Large intestine (tissue), 3 donors: ENCODE measurements at regions not wholly inside any gene's neighbourhood (a gene's known extent, or its start where the extent isn't known, plus 50 kb on each side); places are given as distances from the start of the nearest gene placed in this dataset.

Source experiments
- DNase-seq, 2 donors: peaks; one replicate each; pipeline versions ENCODE4 v3.0.0 to v3.0.0-alpha.2; 2013
- H3K27ac ChIP-seq: one replicate; pipeline ENCODE4 v1.5.1; 2013; ENCODE audit warnings: low read length
- H3K27me3 ChIP-seq: 2 replicates; pipeline ENCODE4 v1.6.1; 2013; ENCODE audit warnings: low read length; ENCODE audit not compliant: control insufficient read depth, insufficient read depth
- H3K36me3 ChIP-seq: 2 replicates; pipeline ENCODE4 v1.6.1; 2013; ENCODE audit warnings: low read length; ENCODE audit not compliant: control insufficient read depth, insufficient read depth
- H3K4me1 ChIP-seq: one replicate; pipeline ENCODE4 v1.6.1; 2013; ENCODE audit warnings: low read length; ENCODE audit not compliant: control insufficient read depth, insufficient read depth
- H3K4me3 ChIP-seq: one replicate; pipeline ENCODE4 v1.5.1; 2013; ENCODE audit warnings: low read length
- H3K9me3 ChIP-seq: one replicate; pipeline ENCODE4 v1.6.1; 2013; ENCODE audit warnings: mild to moderate bottlenecking, low read depth, low read length, moderate library complexity; ENCODE audit not compliant: control insufficient read depth
- WGBS: methylation state at CpG from one replicate; pipeline ENCODE4 v1.1.5; 2013; ENCODE audit warnings: low lambda C conversion rate; ENCODE audit not compliant: insufficient coverage; 5-methylcytosine and 5-hydroxymethylcytosine counted together

GRCh38 chr9:30125881-30126280, 2258.6 kb upstream of the ACO1 start:
- no peaks in the 10 kb centered on the region for H3K4me1 ChIP-seq
- H3K27ac ChIP-seq, result no peak overlapping the region
- H3K9me3 ChIP-seq, result no peaks in the 10 kb centered on the region
- no peaks in the 10 kb centered on the region for H3K36me3 ChIP-seq
- no peak overlapping the region for H3K4me3 ChIP-seq
- no peaks in the 10 kb centered on the region for H3K27me3 ChIP-seq
- DNase-seq, result no peak

- Histone ChIP-seq H3K9me3 (no peaks in the 10 kb centered on the region), H3K27ac (no peak overlapping the region), H3K4me3 (no peak overlapping the region)
Observed at GRCh38 chr9:30127371-30127770, 2257.1 kb upstream of the ACO1 start.

GRCh38 chr9:30140407-30140806, 2244.0 kb upstream of the ACO1 start:
- no peaks in the 10 kb centered on the region for H3K36me3 ChIP-seq
- no peak overlapping the region for H3K4me3 ChIP-seq
- H3K9me3 ChIP-seq, result no peaks in the 10 kb centered on the region
- no peak overlapping the region for H3K27ac ChIP-seq
- no peaks in the 10 kb centered on the region for H3K27me3 ChIP-seq
- 100% methylated on average over 1 of the region's 2 CpGs for WGBS
- no peaks in the 10 kb centered on the region for H3K4me1 ChIP-seq
- no peak for DNase-seq

More at GRCh38 chr9:30127371-30127770, 2257.1 kb upstream of the ACO1 start:
- DNase-seq, result no peak
- H3K27me3 ChIP-seq, result no peaks in the 10 kb centered on the region
- no peaks in the 10 kb centered on the region for H3K36me3 ChIP-seq
- no peaks in the 10 kb centered on the region for H3K4me1 ChIP-seq

GRCh38 chr9:30160570-30160969, 2223.9 kb upstream of the ACO1 start:
- Histone ChIP-seq H3K27ac (no peak overlapping the region), H3K27me3 (no peaks in the 10 kb centered on the region), H3K4me1 (no peaks in the 10 kb centered on the region), H3K36me3 (no peaks in the 10 kb centered on the region), H3K4me3 (no peak overlapping the region), H3K9me3 (no peaks in the 10 kb centered on the region)
- no CpG with 5 or more reads among the region's 7 CpGs for WGBS
- no peak for DNase-seq

- no peaks in the 10 kb centered on the region for H3K27me3 ChIP-seq
- no peaks in the 10 kb centered on the region for H3K36me3 ChIP-seq
- WGBS, result no CpG with 5 or more reads among the region's 1 CpG
- no peaks in the 10 kb centered on the region for H3K9me3 ChIP-seq
- no peak for DNase-seq
- H3K4me1 ChIP-seq, result no peaks in the 10 kb centered on the region
- H3K27ac ChIP-seq, result no peak overlapping the region
- H3K4me3 ChIP-seq, result no peak overlapping the region
Observed at GRCh38 chr9:30172206-30172605, 2212.2 kb upstream of the ACO1 start.

- H3K27ac ChIP-seq, result no peak overlapping the region
- no peak for DNase-seq
- H3K4me3 ChIP-seq, result no peak overlapping the region
- no peaks in the 10 kb centered on the region for H3K36me3 ChIP-seq
- H3K4me1 ChIP-seq, result no peaks in the 10 kb centered on the region
- H3K9me3 ChIP-seq, result no peaks in the 10 kb centered on the region
- no peaks in the 10 kb centered on the region for H3K27me3 ChIP-seq
Observed at GRCh38 chr9:30178610-30179009, 2205.8 kb upstream of the ACO1 start.

- Histone ChIP-seq H3K36me3 (no peaks in the 10 kb centered on the region), H3K27me3 (no peaks in the 10 kb centered on the region), H3K9me3 (peaks cover 4% of the 10 kb centered on the region), H3K4me1 (no peaks in the 10 kb centered on the region), H3K4me3 (no peak overlapping the region), H3K27ac (no peak overlapping the region)
- WGBS, result 100% methylated on average over 4 of the region's 6 CpGs
- no peak for DNase-seq
Observed at GRCh38 chr9:30193421-30193820, 2191.0 kb upstream of the ACO1 start.

- no peak for DNase-seq
- Histone ChIP-seq H3K36me3 (no peaks in the 10 kb centered on the region), H3K27ac (no peak overlapping the region), H3K9me3 (peaks cover 9% of the 10 kb centered on the region), H3K27me3 (no peaks in the 10 kb centered on the region), H3K4me3 (no peak overlapping the region), H3K4me1 (no peaks in the 10 kb centered on the region)
- no CpG with 5 or more reads among the region's 1 CpG for WGBS
Observed at GRCh38 chr9:30196941-30197340, 2187.5 kb upstream of the ACO1 start.

- Histone ChIP-seq H3K36me3 (no peaks in the 10 kb centered on the region), H3K9me3 (peaks cover 9% of the 10 kb centered on the region)
Observed at GRCh38 chr9:30197453-30197852, 2187.0 kb upstream of the ACO1 start.

GRCh38 chr9:30197954-30198353, 2186.5 kb upstream of the ACO1 start:
- H3K4me3 ChIP-seq, result no peak overlapping the region
- WGBS, result no CpG with 5 or more reads among the region's 4 CpGs
- no peak overlapping the region for H3K27ac ChIP-seq
- H3K4me1 ChIP-seq, result no peaks in the 10 kb centered on the region
- peak in 1 of 2 donors; percentile 3 for DNase-seq
- H3K36me3 ChIP-seq, result no peaks in the 10 kb centered on the region
- H3K9me3 ChIP-seq, result peaks cover 9% of the 10 kb centered on the region
- no peaks in the 10 kb centered on the region for H3K27me3 ChIP-seq

More at GRCh38 chr9:30197453-30197852, 2187.0 kb upstream of the ACO1 start:
- Histone ChIP-seq H3K27ac (no peak overlapping the region), H3K4me3 (no peak overlapping the region), H3K4me1 (no peaks in the 10 kb centered on the region), H3K27me3 (no peaks in the 10 kb centered on the region)
- no peak for DNase-seq

GRCh38 chr9:30198463-30199309, 2185.8 kb upstream of the ACO1 start:
- Histone ChIP-seq H3K27ac (no peak overlapping the region), H3K4me3 (no peak overlapping the region), H3K9me3 (peaks cover 9% of the 10 kb centered on the region), H3K27me3 (no peaks in the 10 kb centered on the region), H3K4me1 (no peaks in the 10 kb centered on the region), H3K36me3 (no peaks in the 10 kb centered on the region)
- no CpG with 5 or more reads among the region's 24 CpGs for WGBS
- no peak for DNase-seq
